ENCODE measurements at regions not wholly inside any gene's neighbourhood (a gene's known extent, or its start where the extent isn't known, plus 50 kb on each side); places are given as distances from the start of the nearest gene placed in this dataset.
"Not testable (repeated sequence)": the region's sequence is repeated elsewhere in the genome, so short reads cannot be mapped to it uniquely, and the experiment has no call there.

DNA sequence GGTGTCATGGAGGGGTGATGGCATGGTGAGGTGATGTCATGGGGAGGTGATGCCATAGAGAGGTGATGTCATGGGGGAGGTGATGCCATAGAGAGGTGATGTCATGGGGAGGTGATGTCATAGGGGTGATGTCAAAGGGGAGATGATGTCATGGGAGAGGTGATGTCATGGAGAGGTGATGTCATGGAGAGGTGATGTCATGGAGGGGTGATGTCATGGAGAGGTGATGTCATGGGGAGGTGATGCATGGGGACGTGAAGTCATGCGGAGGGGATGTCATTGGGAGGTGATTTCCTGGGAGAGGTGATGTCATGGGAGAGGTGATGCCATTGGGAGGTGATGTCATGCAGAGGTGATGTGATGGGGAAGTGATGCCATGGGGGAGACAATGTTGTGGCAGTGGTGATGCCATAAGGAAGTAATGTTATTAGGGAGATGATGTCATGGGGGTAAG, 92.1 kb upstream of the C1orf174 start:
- TF ChIP-seq, protein P1, sequence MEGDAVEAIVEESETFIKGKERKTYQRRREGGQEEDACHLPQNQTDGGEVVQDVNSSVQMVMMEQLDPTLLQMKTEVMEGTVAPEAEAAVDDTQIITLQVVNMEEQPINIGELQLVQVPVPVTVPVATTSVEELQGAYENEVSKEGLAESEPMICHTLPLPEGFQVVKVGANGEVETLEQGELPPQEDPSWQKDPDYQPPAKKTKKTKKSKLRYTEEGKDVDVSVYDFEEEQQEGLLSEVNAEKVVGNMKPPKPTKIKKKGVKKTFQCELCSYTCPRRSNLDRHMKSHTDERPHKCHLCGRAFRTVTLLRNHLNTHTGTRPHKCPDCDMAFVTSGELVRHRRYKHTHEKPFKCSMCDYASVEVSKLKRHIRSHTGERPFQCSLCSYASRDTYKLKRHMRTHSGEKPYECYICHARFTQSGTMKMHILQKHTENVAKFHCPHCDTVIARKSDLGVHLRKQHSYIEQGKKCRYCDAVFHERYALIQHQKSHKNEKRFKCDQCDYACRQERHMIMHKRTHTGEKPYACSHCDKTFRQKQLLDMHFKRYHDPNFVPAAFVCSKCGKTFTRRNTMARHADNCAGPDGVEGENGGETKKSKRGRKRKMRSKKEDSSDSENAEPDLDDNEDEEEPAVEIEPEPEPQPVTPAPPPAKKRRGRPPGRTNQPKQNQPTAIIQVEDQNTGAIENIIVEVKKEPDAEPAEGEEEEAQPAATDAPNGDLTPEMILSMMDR (IDR thresholded peaks at IDR 0.05; ENCODE audit: low read depth, low read length) = no peak
- H3K4me3 ChIP-seq (ENCODE audit: low read depth, low read length) = no peak overlapping the region

DNA sequence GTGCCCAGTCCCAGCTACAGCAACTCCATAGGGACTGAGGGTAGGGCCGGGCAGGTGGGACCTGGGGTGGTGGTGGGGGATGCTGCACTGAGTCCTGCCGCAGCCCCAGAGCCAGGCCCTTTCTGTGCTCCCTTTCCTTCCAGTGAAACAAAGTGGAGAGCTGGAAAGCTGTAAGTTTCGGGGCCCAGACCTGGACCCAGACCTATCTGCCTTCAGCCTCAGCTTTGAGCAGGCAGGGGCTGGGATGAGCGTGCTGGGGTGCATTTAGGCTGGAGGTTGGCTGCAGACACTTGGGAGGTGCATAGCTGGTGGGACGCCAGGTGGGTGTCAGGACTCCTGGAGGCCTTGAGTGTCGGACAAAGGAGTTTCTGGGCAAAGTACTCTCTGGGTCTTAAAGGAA, 92.7 kb upstream of the C1orf174 start:
- no peak overlapping the region for H3K4me3 ChIP-seq (ENCODE audit: low read depth, low read length)
- TF ChIP-seq, protein P1 (IDR thresholded peaks at IDR 0.05; ENCODE audit: low read depth, low read length) = no peak

DNA sequence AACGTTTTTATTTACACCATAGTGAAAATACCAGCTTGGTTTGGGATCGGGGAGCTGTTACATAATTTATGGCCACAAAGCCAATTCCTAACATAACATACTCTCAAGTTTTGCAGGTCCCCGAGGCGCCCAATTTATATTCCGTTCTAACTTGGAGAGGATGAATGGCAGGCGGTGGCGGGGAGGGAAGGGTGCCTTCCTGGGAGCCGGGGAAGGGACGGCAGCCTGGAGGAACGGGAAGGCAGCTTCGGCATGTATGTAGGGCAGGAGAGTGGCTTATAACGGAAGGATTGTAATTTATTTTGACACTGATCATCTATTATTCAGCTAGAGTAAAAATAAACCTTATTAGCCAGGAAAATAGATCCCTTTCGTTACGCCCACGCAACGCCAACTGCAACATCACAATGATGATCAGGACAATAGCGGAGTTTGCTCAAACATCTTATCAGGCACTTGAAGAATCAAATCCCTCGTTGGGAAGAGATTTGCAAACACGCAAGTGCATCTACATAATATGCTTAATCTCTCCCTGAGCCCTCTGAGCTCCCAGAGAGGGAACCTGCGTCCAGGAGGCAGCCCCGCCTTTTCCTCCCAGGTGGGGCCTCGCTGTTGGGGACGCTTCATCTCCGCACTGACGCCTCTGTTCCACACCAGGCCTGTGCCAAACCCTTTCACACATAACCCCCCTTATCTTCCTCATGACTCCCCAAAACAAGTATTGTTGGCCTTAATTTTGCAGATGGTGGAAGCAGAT, 93.7 kb upstream of the C1orf174 start:
- TF ChIP-seq, protein P1 (IDR thresholded peaks at IDR 0.05; ENCODE audit: low read depth, low read length) = no peak

DNA sequence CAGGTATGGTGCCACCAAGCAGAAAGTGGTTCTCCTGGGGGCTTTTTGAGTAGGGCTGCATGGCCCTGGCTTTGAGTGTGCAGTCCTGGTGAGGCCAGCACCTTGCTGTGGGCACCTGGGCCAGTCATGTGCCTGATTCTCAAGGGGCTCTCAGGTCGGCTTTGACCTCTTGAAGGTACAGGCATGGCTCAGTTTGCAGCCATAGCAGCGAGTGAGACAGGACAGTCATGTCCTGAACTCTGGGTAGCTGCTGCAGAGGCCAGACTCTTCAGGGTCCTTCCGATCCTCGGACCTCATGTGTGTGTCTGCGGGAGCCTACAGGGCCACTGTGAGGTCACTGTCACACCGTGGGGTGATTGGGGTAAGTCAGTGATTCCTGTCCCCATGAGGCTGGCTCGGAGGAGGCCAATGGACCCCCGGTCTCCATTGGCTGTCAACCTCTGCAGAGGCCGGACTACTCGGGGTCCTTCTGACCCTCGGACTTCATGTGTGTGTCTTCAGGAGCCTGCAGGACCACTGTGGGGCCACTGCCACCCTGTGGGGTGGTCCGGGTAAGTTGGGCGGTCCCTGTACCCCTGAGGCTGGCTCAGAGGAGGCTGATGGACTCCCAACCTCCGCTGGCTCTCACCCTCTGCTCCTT, 95.2 kb upstream of the C1orf174 start:
- TF ChIP-seq, protein P1 (IDR thresholded peaks at IDR 0.05; ENCODE audit: low read depth, low read length) = no peak
- no peak overlapping the region for H3K4me3 ChIP-seq (ENCODE audit: low read depth, low read length)

More for the DNA sequence above, 93.7 kb upstream of the C1orf174 start:
- no peak overlapping the region for H3K4me3 ChIP-seq (ENCODE audit: low read depth, low read length)

DNA sequence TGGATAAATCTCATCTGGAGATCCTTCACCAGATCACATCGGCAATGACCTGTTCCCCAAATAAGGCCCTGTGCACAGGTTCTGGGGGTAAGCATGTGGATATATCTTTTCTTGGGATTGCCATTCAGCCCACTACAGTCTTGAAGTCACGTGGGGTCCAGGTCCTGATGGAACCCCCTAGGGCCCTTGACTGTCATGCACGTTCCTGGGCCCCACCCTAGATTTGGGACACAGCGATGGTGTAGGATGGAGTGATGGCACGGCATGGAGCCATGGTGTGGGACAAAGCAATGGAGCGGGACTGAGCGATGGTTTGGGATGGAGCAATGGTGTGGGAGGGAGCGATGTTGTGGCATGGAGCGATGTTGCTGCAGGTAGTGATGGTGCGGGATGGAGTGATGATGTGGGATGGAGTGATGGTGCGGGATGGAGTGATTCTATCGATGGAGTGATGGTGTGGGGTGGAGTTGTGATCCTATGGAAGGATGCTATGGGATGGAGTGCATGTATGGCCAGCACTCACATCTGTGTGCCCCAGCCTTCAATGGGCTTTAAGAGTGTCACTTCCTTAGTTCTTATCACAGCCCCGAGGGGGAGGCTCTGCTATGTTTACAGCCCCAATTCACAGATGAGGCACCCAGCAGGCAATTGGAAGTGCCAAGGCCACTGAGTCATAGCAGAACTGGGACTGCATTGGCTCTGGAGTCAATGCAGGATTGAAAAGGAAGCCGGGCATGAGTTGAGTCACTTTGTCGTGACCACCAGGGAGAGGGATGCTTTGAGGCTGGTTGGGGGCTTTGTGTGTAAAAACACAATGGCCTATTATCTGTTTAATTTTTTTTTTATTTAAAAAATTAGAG, 97.0 kb upstream of the C1orf174 start:
- no peak overlapping the region for H3K4me3 ChIP-seq (ENCODE audit: low read depth, low read length)
- TF ChIP-seq, protein P1 (IDR thresholded peaks at IDR 0.05; ENCODE audit: low read depth, low read length) = no peak

DNA sequence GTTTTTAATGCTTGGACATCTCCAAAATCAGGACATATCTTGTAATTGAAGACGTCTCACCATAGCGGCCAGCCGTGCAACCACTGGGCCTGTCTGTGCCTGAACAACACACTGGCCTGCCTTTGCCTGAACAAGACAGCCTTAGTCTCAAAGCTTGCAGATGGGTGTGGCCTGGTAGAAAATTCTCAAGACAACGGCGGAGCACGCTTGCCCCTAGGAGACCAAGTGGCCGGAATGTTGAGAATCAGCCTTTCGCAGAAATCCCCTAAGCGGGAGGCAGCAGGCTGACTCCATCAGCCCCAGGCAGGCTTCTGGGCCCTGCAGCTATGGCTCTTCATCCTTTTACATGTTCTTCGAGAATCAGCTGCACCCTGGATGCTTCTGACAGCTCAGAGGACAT, 98.0 kb upstream of the C1orf174 start:
- TF ChIP-seq, protein P1 (IDR thresholded peaks at IDR 0.05; ENCODE audit: low read depth, low read length) = no peak

DNA sequence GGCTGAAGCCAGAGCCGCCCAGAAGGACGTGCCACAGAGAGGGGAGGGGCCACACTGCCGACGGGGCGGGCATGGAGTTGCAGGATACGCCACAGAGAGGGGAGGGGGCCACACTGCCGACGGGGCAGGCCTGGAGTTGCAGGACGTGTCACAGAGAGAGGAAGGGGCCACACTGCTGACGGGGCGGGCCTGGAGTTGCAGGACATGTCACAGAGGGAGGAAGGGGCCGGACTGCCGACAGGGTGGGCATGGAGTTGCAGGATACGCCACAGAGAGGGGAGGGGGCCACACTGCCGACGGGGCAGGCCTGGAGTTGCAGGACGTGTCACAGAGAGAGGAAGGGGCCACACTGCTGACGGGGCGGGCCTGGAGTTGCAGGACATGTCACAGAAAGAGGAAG, 99.4 kb upstream of the C1orf174 start:
- H3K4me3 ChIP-seq (ENCODE audit: low read depth, low read length) = not testable (repeated sequence)

More for the DNA sequence above, 98.0 kb upstream of the C1orf174 start:
- no peak overlapping the region for H3K4me3 ChIP-seq (ENCODE audit: low read depth, low read length)
